Stimulated activated effector memory CD8-positive, alpha-beta T cell treated with anti-CD3 and anti-CD28 coated beads, Interleukin-12 subunit alpha, Interleukin-12 subunit beta, amount 100 ng/mL, for 72 hours (primary cell): ENCODE measurements at regions not wholly inside any gene's neighbourhood (a gene's known extent, or its start where the extent isn't known, plus 50 kb on each side); places are given as distances from the start of the nearest gene placed in this dataset.
"Not testable (repeated sequence)": the region's sequence is repeated elsewhere in the genome, so short reads cannot be mapped to it uniquely, and the experiment has no call there.

Experiments
- ATAC-seq: fragments of 150-1000 bp; cut with Tn5 transposase; 2 replicates; pipeline ENCODE4 v1.10.0; 2021
- DNase-seq, 2 donors: peaks; one replicate each; pipeline ENCODE4 v3.0.0; 2021 to 2022; ENCODE audit warnings: low spot score in 2 of 2
- H3K27ac Mint-ChIP-seq: one replicate; pipeline ENCODE4 v1.8.0; 2022; ENCODE audit warnings: mild to moderate bottlenecking, mixed read lengths
- H3K36me3 Mint-ChIP-seq: one replicate; pipeline ENCODE4 v1.8.0; 2022; ENCODE audit warnings: mild to moderate bottlenecking, mixed read lengths
- H3K4me1 Mint-ChIP-seq: one replicate; pipeline ENCODE4 v1.8.0; 2022; ENCODE audit warnings: mixed read lengths
- H3K4me3 Mint-ChIP-seq: one replicate; pipeline ENCODE4 v1.8.0; 2022; ENCODE audit warnings: mild to moderate bottlenecking, mixed read lengths
- H3K9me3 Mint-ChIP-seq: one replicate; pipeline ENCODE4 v1.8.0; 2022; ENCODE audit warnings: mixed read lengths

GRCh38 chrX:20686256-20686655, 419.5 kb upstream of the RPS6KA3 start:
- no peak for ATAC-seq
- no peak overlapping the region for H3K27ac Mint-ChIP-seq
- no peaks in the 10 kb centered on the region for H3K4me1 Mint-ChIP-seq
- H3K4me3 Mint-ChIP-seq = no peak overlapping the region
- no peaks in the 10 kb centered on the region for H3K36me3 Mint-ChIP-seq
- no peaks in the 10 kb centered on the region for H3K9me3 Mint-ChIP-seq
- DNase-seq = no peak

GRCh38 chrX:20685652-20686051, 418.9 kb upstream of the RPS6KA3 start:
- Mint-ChIP-seq H3K9me3 (no peaks in the 10 kb centered on the region), H3K4me1 (no peaks in the 10 kb centered on the region), H3K4me3 (no peak overlapping the region), H3K27ac (no peak overlapping the region), H3K36me3 (no peaks in the 10 kb centered on the region)
- DNase-seq (no peak), ATAC-seq (no peak)

GRCh38 chrX:20681683-20682082, 415.0 kb upstream of the RPS6KA3 start:
- DNase-seq (no peak), ATAC-seq (no peak)
- Mint-ChIP-seq H3K4me3 (no peak overlapping the region), H3K36me3 (no peaks in the 10 kb centered on the region), H3K9me3 (no peaks in the 10 kb centered on the region), H3K4me1 (no peaks in the 10 kb centered on the region), H3K27ac (no peak overlapping the region)

GRCh38 chrX:20680998-20681397, 414.3 kb upstream of the RPS6KA3 start:
- Mint-ChIP-seq H3K36me3 (no peaks in the 10 kb centered on the region), H3K27ac (no peak overlapping the region)
- DNase-seq = no peak

GRCh38 chrX:20672476-20672875, 405.8 kb upstream of the RPS6KA3 start:
- Mint-ChIP-seq H3K36me3 (no peaks in the 10 kb centered on the region), H3K4me3 (no peak overlapping the region), H3K27ac (no peak overlapping the region), H3K9me3 (no peaks in the 10 kb centered on the region), H3K4me1 (no peaks in the 10 kb centered on the region)
- ATAC-seq = no peak
- DNase-seq = no peak

More at GRCh38 chrX:20680998-20681397, 414.3 kb upstream of the RPS6KA3 start:
- no peak for ATAC-seq
- H3K4me3 Mint-ChIP-seq = no peak overlapping the region
- no peaks in the 10 kb centered on the region for H3K9me3 Mint-ChIP-seq
- no peaks in the 10 kb centered on the region for H3K4me1 Mint-ChIP-seq

GRCh38 chrX:20671746-20672145, 405.0 kb upstream of the RPS6KA3 start:
- not testable (repeated sequence) for H3K27ac Mint-ChIP-seq, H3K4me3 Mint-ChIP-seq, ATAC-seq, H3K36me3 Mint-ChIP-seq, H3K4me1 Mint-ChIP-seq, DNase-seq, H3K9me3 Mint-ChIP-seq

- DNase-seq (no peak), ATAC-seq (no peak)
- H3K36me3 Mint-ChIP-seq = no peaks in the 10 kb centered on the region
- no peaks in the 10 kb centered on the region for H3K9me3 Mint-ChIP-seq
- no peak overlapping the region for H3K27ac Mint-ChIP-seq
- H3K4me3 Mint-ChIP-seq = no peak overlapping the region
- H3K4me1 Mint-ChIP-seq = no peaks in the 10 kb centered on the region
These were observed 403.9 kb upstream of the RPS6KA3 start for GRCh38 chrX:20670611-20671010.

- H3K27ac Mint-ChIP-seq = no peak overlapping the region
- no peaks in the 10 kb centered on the region for H3K4me1 Mint-ChIP-seq
- DNase-seq = no peak
- H3K9me3 Mint-ChIP-seq = no peaks in the 10 kb centered on the region
- no peak for ATAC-seq
- H3K4me3 Mint-ChIP-seq = no peak overlapping the region
- no peaks in the 10 kb centered on the region for H3K36me3 Mint-ChIP-seq
These were observed 401.8 kb upstream of the RPS6KA3 start for GRCh38 chrX:20668550-20668949.

GRCh38 chrX:20666331-20666730, 399.6 kb upstream of the RPS6KA3 start:
- DNase-seq (no peak), ATAC-seq (no peak)
- Mint-ChIP-seq H3K27ac (no peak overlapping the region), H3K4me1 (no peaks in the 10 kb centered on the region), H3K9me3 (no peaks in the 10 kb centered on the region), H3K4me3 (no peak overlapping the region), H3K36me3 (no peaks in the 10 kb centered on the region)

- ATAC-seq = no peak
- H3K27ac Mint-ChIP-seq = no peak overlapping the region
- no peaks in the 10 kb centered on the region for H3K36me3 Mint-ChIP-seq
These were observed 398.8 kb upstream of the RPS6KA3 start for GRCh38 chrX:20665481-20665880.

GRCh38 chrX:20664774-20665173, 398.1 kb upstream of the RPS6KA3 start:
- no peak for ATAC-seq
- Mint-ChIP-seq H3K27ac (no peak overlapping the region), H3K36me3 (no peaks in the 10 kb centered on the region), H3K4me1 (no peaks in the 10 kb centered on the region), H3K4me3 (no peak overlapping the region), H3K9me3 (no peaks in the 10 kb centered on the region)
- DNase-seq = no peak

More at GRCh38 chrX:20665481-20665880, 398.8 kb upstream of the RPS6KA3 start:
- Mint-ChIP-seq H3K4me1 (no peaks in the 10 kb centered on the region), H3K9me3 (no peaks in the 10 kb centered on the region), H3K4me3 (no peak overlapping the region)
- DNase-seq = no peak

GRCh38 chrX:20664131-20664530, 397.4 kb upstream of the RPS6KA3 start:
- Mint-ChIP-seq H3K27ac (no peak overlapping the region), H3K36me3 (no peaks in the 10 kb centered on the region), H3K4me1 (no peaks in the 10 kb centered on the region), H3K4me3 (no peak overlapping the region), H3K9me3 (no peaks in the 10 kb centered on the region)
- DNase-seq = no peak
- no peak for ATAC-seq

GRCh38 chrX:20663336-20663735, 396.6 kb upstream of the RPS6KA3 start:
- no peaks in the 10 kb centered on the region for H3K9me3 Mint-ChIP-seq
- DNase-seq (no peak), ATAC-seq (no peak)
- no peak overlapping the region for H3K27ac Mint-ChIP-seq
- no peaks in the 10 kb centered on the region for H3K36me3 Mint-ChIP-seq
- no peak overlapping the region for H3K4me3 Mint-ChIP-seq
- H3K4me1 Mint-ChIP-seq = no peaks in the 10 kb centered on the region

- DNase-seq = no peak
- Mint-ChIP-seq H3K27ac (no peak overlapping the region), H3K9me3 (no peaks in the 10 kb centered on the region), H3K4me3 (no peak overlapping the region), H3K36me3 (no peaks in the 10 kb centered on the region), H3K4me1 (no peaks in the 10 kb centered on the region)
- ATAC-seq = no peak
These were observed 390.0 kb upstream of the RPS6KA3 start for GRCh38 chrX:20656721-20657120.

GRCh38 chrX:20654596-20655106, 387.9 kb upstream of the RPS6KA3 start:
- no peak for ATAC-seq
- DNase-seq = no peak
- H3K4me1 Mint-ChIP-seq = no peaks in the 10 kb centered on the region
- H3K9me3 Mint-ChIP-seq = no peaks in the 10 kb centered on the region
- H3K27ac Mint-ChIP-seq = no peak overlapping the region
- no peaks in the 10 kb centered on the region for H3K36me3 Mint-ChIP-seq
- H3K4me3 Mint-ChIP-seq = no peak overlapping the region

GRCh38 chrX:20653070-20653469, 386.4 kb upstream of the RPS6KA3 start:
- Mint-ChIP-seq H3K4me3 (no peak overlapping the region), H3K4me1 (no peaks in the 10 kb centered on the region), H3K27ac (no peak overlapping the region), H3K9me3 (no peaks in the 10 kb centered on the region), H3K36me3 (no peaks in the 10 kb centered on the region)
- ATAC-seq = no peak
- DNase-seq = no peak

GRCh38 chrX:20641954-20642353, 375.2 kb upstream of the RPS6KA3 start:
- DNase-seq (no peak), ATAC-seq (no peak)
- Mint-ChIP-seq H3K4me1 (no peaks in the 10 kb centered on the region), H3K9me3 (no peaks in the 10 kb centered on the region), H3K36me3 (no peaks in the 10 kb centered on the region), H3K27ac (no peak overlapping the region), H3K4me3 (no peak overlapping the region)
